Fibroblast of peridontal ligament (primary cell): ENCODE measurements at regions not wholly inside any gene's neighbourhood (a gene's known extent, or its start where the extent isn't known, plus 50 kb on each side); places are given as distances from the start of the nearest gene placed in this dataset.
"Not testable (repeated sequence)": the region's sequence is repeated elsewhere in the genome, so short reads cannot be mapped to it uniquely, and the experiment has no call there.

ENCODE experiments used
- DNase-seq: peaks from one replicate; pipeline ENCODE4 v3.0.0-alpha.2; 2010; ENCODE audit errors: extremely low read depth

GRCh38 chr1:113302636-113303035 is 87.7 kb upstream of the MAGI3 start:
- DNase-seq, result no peak

DNA sequence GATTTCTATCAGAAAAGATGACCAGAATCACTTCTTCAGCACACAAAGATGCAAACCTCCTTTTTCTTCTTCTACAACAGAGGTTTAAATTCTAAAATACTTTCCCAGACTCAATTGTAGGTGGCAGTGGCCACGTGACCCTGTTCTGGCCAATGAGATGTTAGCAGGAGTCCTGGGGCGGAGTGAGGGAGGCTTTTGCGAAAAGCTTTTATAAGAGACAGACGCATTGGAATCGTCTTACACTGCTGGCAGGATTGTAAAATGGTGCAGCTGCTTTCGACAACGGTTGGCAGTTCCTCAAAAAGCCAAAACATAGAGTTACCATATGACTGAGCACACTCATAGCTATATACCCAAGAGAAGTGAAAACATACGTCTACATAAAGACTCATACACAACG is 87.0 kb upstream of the MAGI3 start:
- DNase-seq, result no peak

DNA sequence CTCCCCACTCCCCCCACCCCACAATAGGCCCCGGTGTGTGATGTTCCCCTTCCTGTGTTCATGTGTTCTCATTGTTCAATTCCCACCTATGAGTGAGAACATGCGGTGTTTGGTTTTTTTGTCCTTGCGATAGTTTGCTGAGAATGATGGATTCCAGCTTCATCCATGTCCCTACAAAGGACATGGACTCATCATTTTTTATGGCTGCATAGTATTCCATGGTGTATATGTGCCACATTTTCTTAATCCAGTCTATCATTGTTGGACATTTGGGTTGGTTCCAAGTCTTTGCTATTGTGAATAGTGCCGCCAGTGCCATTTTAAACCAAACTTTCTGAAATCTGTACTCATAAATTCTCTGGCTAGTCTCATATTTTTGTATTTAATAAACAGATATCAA is 85.3 kb upstream of the MAGI3 start:
- DNase-seq, result not testable (repeated sequence)

DNA sequence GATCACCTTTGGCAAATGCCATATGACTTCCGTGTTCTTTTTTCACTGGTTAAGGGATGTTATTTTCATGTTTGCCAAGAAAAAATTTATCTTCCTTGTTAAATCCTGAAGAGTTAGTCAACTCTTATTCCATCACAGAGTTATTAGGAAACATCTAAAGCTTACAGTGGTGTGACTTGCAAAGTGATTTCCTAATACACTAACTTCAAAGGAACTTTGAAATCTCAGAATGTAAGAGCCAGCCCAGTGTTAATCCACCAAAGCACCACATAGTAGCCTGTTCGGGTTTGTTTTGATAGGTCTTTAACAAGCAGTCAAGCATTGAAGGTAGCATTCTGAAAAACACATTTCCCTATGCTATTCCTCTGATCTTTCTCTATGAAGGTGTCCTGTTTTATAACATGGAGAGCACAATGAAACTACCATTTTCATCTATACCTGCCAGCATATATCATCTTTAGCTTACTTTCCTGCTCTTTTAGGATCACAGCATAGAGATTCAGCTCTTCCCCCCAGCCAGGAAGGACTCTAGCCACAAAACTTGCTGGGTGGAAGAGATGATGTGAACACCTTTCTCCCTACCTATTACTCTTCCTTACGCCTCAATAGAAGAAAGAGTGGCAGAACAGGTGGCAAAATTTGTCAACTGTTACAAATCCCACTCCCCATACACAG is 82.4 kb upstream of the MAGI3 start:
- peak; percentile 5 for DNase-seq

GRCh38 chr1:113312651-113313050 is 77.7 kb upstream of the MAGI3 start:
- not testable (repeated sequence) for DNase-seq

GRCh38 chr1:113314600-113314999 is 75.7 kb upstream of the MAGI3 start:
- no peak for DNase-seq

- no peak for DNase-seq
These were observed 70.0 kb upstream of the MAGI3 start for GRCh38 chr1:113320272-113320671.

GRCh38 chr1:113320972-113321680 is 69.2 kb upstream of the MAGI3 start:
- no peak for DNase-seq

DNA sequence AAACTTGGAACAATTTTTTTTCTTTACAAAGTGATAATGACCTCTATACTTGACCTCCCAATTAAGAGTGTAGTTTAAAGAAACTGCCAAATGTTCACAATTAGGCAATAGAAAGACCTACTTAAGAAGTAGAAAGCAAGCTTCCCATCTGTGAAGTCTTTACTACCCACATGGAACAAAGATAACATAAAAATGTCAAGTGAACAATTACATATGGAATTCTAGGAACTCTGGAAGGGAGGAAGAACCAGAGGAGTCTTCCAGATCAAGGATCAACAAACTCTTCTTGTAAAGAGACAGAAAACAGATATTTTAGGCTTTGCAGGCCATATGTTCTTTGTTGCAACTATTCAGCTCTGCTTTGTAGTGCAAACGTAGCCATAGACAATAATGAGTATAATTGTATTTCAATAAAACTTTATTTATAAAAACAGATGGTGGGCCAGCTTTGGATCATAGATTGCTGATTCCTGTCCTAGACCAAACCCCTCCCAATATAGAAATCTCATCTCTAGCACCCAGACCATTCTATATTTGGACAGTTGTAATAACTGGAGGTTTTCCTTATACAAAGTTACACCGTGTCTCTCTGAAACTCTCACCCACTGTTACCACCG is 68.4 kb upstream of the MAGI3 start:
- DNase-seq, result no peak

- no peak for DNase-seq
These were observed 67.9 kb upstream of the MAGI3 start for GRCh38 chr1:113322439-113322838.

DNA sequence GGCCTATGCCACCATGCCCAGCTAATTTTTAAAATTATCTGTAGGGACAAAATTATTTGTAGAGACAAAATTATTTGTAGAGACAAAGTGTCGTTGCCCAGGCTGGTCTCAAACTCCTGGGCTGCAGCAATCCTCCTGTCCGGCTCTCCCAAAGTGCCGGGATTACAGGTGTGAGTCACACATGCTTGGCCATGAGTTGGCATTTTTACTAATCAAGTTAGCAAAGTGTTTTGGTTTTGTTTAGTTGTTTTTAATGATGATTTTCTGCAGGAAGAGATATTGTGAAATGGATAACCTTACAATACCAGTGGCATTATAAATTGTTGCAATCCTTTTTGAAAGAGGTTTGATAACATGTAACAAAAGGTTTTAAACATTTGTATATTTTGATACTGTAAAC is 65.3 kb upstream of the MAGI3 start:
- DNase-seq, result no peak

GRCh38 chr1:113326976-113327375 is 63.3 kb upstream of the MAGI3 start:
- no peak for DNase-seq

GRCh38 chr1:113333056-113333455 is 57.3 kb upstream of the MAGI3 start:
- no peak for DNase-seq

DNA sequence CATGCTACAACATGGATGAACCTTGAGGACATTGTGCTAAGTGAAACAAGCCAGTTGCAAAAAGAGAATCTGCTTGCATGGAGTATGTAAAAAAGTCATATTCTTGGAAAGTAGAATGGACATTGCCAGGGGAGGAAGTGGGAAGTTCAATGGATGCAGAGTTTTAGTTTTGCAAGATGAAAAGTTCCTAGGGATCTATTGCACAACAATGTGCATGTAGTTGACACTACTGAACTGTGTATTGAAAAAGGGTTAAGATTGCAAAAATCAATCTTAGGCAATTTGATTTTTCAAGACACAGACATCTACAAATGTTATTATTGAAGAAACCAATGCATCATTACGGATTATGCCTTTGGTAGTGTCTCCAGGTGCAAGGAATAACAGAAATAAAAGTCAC is 50.3 kb upstream of the MAGI3 start:
- DNase-seq, result no peak
